Endodermal cell (in vitro differentiated cells): ENCODE measurements at regions not wholly inside any gene's neighbourhood (a gene's known extent, or its start where the extent isn't known, plus 50 kb on each side); places are given as distances from the start of the nearest gene placed in this dataset.

ENCODE experiments used
- DNase-seq: peaks from one replicate; pipeline ENCODE4 v3.0.0-alpha.2; 2017
- H3K27ac ChIP-seq: 2 replicates; pipeline ENCODE4 v1.5.1; 2013; ENCODE audit warnings: mild to moderate bottlenecking, low read depth, low read length, moderate library complexity
- H3K27me3 ChIP-seq: 2 replicates; pipeline ENCODE4 v1.6.1; 2013; ENCODE audit warnings: mild to moderate bottlenecking, low read length, moderate library complexity; ENCODE audit not compliant: insufficient read depth, control insufficient read depth, poor library complexity, severe bottlenecking
- H3K36me3 ChIP-seq: 2 replicates; pipeline ENCODE4 v1.7.0; 2013; ENCODE audit warnings: mild to moderate bottlenecking, low read length, moderate library complexity; ENCODE audit not compliant: control insufficient read depth, insufficient read depth
- H3K4me1 ChIP-seq: one replicate; pipeline ENCODE4 v1.7.0; 2013; ENCODE audit warnings: low read length; ENCODE audit not compliant: control insufficient read depth, insufficient read depth
- H3K4me3 ChIP-seq: 2 replicates; pipeline ENCODE4 v1.5.1; 2013; ENCODE audit warnings: mild to moderate bottlenecking, low read length, moderate library complexity
- H3K9ac ChIP-seq: 2 replicates; pipeline ENCODE4 v1.6.1; 2013; ENCODE audit warnings: mild to moderate bottlenecking, low read length, moderate library complexity; ENCODE audit not compliant: poor library complexity, severe bottlenecking; ENCODE audit errors: extremely low read depth
- H3K9me3 ChIP-seq: 2 replicates; pipeline ENCODE4 v1.6.1; 2013; ENCODE audit warnings: mild to moderate bottlenecking, low read length, moderate library complexity; ENCODE audit not compliant: control insufficient read depth
- H3K27ac Mint-ChIP-seq: 2 replicates; pipeline ENCODE4 v1.8.0; 2020; ENCODE audit warnings: mixed read lengths
- H3K27me3 Mint-ChIP-seq: 2 replicates; pipeline ENCODE4 v1.8.0; 2021; ENCODE audit warnings: mild to moderate bottlenecking, mixed read lengths; ENCODE audit not compliant: insufficient read depth
- H3K36me3 Mint-ChIP-seq: 2 replicates; pipeline ENCODE4 v1.8.0; 2020; ENCODE audit warnings: low read depth, mixed read lengths
- H3K4me1 Mint-ChIP-seq: 2 replicates; pipeline ENCODE4 v1.8.0; 2020; ENCODE audit warnings: mixed read lengths
- H3K4me3 Mint-ChIP-seq: 2 replicates; pipeline ENCODE4 v1.8.0; 2020; ENCODE audit warnings: mild to moderate bottlenecking, moderate library complexity, mixed read lengths
- H3K9me3 Mint-ChIP-seq: 2 replicates; pipeline ENCODE4 v1.8.0; 2020; ENCODE audit warnings: mild to moderate bottlenecking, mixed read lengths
- WGBS, 2 experiments: methylation state at CpG; one replicate each; pipeline versions ENCODE4 v1.1.5 to v1.1.7; 2013; ENCODE audit warnings: missing lambda C conversion rate in 2 of 2, mixed read lengths in 1 of 2; ENCODE audit not compliant: insufficient coverage in 1 of 2, insufficient read length in 1 of 2; 5-methylcytosine and 5-hydroxymethylcytosine counted together
- TF ChIP-seq, protein P1 (sequence below): fragments of 200-600 bp; sonication (generic); conservative IDR thresholded peaks from 2 replicates; pipeline ENCODE4 v1.5.0; 2021; ENCODE audit warnings: antibody characterized with exemption, mild to moderate bottlenecking

DNA sequence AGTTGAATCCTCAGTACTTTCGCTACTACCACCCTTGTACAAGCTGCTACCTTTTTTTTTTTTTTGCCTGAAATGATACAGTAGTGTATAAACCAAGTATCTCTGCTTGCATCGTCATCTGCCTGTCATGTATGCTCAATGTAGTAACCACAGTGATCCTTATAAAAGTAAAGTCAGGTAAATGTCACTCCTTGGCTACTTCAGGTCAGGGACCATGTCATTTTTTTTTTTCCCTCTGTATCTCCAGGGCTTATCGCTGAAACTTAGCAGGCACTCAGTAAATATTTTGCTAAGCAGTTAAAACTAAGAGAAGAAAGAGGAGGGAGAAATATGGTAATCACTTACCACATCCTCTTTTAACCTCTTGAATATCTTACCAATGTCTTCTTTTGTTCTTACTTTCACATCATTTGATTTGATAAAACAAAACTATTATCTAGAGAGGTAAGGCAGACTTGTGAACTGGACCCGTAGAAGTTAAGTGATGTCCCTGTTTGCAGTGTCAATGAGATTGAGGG is 96.8 kb upstream of the KLF12 start:
- 88 to 90% methylated on average over 2 to 3 of the region's 4 CpGs for WGBS, 2 experiments
- Mint-ChIP-seq H3K9me3 (no peaks in the 10 kb centered on the region), H3K36me3 (no peaks in the 10 kb centered on the region), H3K27me3 (no peaks in the 10 kb centered on the region), H3K4me1 (peaks cover 7% of the 10 kb centered on the region), H3K27ac (no peak overlapping the region), H3K4me3 (no peak overlapping the region)
- Histone ChIP-seq H3K27ac (no peak overlapping the region), H3K9ac (no peak overlapping the region), H3K27me3 (no peaks in the 10 kb centered on the region), H3K9me3 (no peaks in the 10 kb centered on the region), H3K4me1 (no peaks in the 10 kb centered on the region), H3K36me3 (no peaks in the 10 kb centered on the region), H3K4me3 (no peak overlapping the region)
- DNase-seq, result no peak
- TF ChIP-seq, protein P1, sequence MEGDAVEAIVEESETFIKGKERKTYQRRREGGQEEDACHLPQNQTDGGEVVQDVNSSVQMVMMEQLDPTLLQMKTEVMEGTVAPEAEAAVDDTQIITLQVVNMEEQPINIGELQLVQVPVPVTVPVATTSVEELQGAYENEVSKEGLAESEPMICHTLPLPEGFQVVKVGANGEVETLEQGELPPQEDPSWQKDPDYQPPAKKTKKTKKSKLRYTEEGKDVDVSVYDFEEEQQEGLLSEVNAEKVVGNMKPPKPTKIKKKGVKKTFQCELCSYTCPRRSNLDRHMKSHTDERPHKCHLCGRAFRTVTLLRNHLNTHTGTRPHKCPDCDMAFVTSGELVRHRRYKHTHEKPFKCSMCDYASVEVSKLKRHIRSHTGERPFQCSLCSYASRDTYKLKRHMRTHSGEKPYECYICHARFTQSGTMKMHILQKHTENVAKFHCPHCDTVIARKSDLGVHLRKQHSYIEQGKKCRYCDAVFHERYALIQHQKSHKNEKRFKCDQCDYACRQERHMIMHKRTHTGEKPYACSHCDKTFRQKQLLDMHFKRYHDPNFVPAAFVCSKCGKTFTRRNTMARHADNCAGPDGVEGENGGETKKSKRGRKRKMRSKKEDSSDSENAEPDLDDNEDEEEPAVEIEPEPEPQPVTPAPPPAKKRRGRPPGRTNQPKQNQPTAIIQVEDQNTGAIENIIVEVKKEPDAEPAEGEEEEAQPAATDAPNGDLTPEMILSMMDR, result no peak

DNA sequence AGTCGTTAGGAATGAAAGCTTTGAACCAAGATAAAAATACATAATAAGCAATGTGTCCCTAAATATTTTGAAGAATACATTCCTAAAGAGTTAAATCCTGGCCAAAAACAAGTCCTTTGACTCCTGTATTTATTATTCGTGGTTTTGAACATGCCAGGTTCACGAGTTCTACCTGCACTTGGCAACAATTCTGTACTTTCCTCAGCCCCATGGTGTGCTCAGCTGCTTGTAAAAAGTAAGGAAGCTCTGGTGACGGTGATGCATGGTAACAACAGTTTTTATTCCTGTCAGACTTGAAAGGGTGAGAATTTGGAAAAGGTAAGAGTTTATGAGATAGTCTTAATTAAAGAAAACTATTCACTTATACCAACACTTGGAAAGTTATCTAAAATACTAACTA is 95.0 kb upstream of the KLF12 start:
- Histone ChIP-seq H3K27me3 (no peaks in the 10 kb centered on the region), H3K36me3 (no peaks in the 10 kb centered on the region), H3K27ac (no peak overlapping the region), H3K9ac (no peak overlapping the region), H3K9me3 (no peaks in the 10 kb centered on the region), H3K4me3 (no peak overlapping the region), H3K4me1 (no peaks in the 10 kb centered on the region)
- Mint-ChIP-seq H3K4me1 (peaks cover 7% of the 10 kb centered on the region), H3K36me3 (no peaks in the 10 kb centered on the region), H3K27me3 (no peaks in the 10 kb centered on the region), H3K4me3 (no peak overlapping the region), H3K27ac (no peak overlapping the region), H3K9me3 (no peaks in the 10 kb centered on the region)
- TF ChIP-seq, protein P1, result no peak
- WGBS, 2 experiments, result 94% methylated on average over 3 of the region's 4 CpGs; no CpG with 5 or more reads in 1 of the 2 experiments
- no peak for DNase-seq

- no peaks in the 10 kb centered on the region for H3K36me3 Mint-ChIP-seq
- H3K9me3 Mint-ChIP-seq, result no peaks in the 10 kb centered on the region
- no peak overlapping the region for H3K27ac Mint-ChIP-seq
- Histone ChIP-seq H3K27me3 (no peaks in the 10 kb centered on the region), H3K27ac (no peak overlapping the region), H3K9me3 (no peaks in the 10 kb centered on the region), H3K9ac (no peak overlapping the region), H3K4me1 (no peaks in the 10 kb centered on the region), H3K4me3 (no peak overlapping the region), H3K36me3 (no peaks in the 10 kb centered on the region)
- no peak for DNase-seq
- TF ChIP-seq, protein P1, result no peak
- WGBS, 2 experiments, result 85% methylated on average over 5 of the region's 6 CpGs; no CpG with 5 or more reads in 1 of the 2 experiments
- no peak overlapping the region for H3K4me3 Mint-ChIP-seq
- no peaks in the 10 kb centered on the region for H3K27me3 Mint-ChIP-seq
- H3K4me1 Mint-ChIP-seq, result peaks cover 7% of the 10 kb centered on the region
Observed at GRCh38 chr13:74227476-74228158, 93.4 kb upstream of the KLF12 start.
